HEK293 (cell line): ENCODE measurements at regions not wholly inside any gene's neighbourhood (a gene's known extent, or its start where the extent isn't known, plus 50 kb on each side); places are given as distances from the start of the nearest gene placed in this dataset.

ENCODE experiments used
- CTCF ChIP-seq: fragments of 450-650 bp; formaldehyde crosslinking; IDR thresholded peaks from 2 replicates; pipeline ENCODE4 v1.5.1; 2016; ENCODE audit warnings: missing biosample characterization, missing genetic modification characterization
- KLF9 ChIP-seq: fragments of 450-650 bp; formaldehyde crosslinking; IDR thresholded peaks from 2 replicates; pipeline ENCODE4 v1.5.1; 2016; ENCODE audit warnings: missing biosample characterization, missing genetic modification characterization, low read depth
- MYNN ChIP-seq: fragments of 450-650 bp; formaldehyde crosslinking; IDR thresholded peaks from 2 replicates; pipeline ENCODE4 v1.5.1; 2016; ENCODE audit warnings: missing biosample characterization, missing genetic modification characterization, borderline replicate concordance
- PRDM10 ChIP-seq: fragments of 450-650 bp; formaldehyde crosslinking; IDR thresholded peaks from 2 replicates; pipeline ENCODE4 v1.5.1; 2016; ENCODE audit warnings: missing biosample characterization, missing genetic modification characterization
- REST ChIP-seq: fragments of 450-650 bp; formaldehyde crosslinking; IDR thresholded peaks from 2 replicates; pipeline ENCODE4 v1.5.1; 2016; ENCODE audit warnings: missing biosample characterization, missing genetic modification characterization
- ZNF138 ChIP-seq: fragments of 450-650 bp; formaldehyde crosslinking; IDR thresholded peaks from 2 replicates; pipeline ENCODE4 v1.5.1; 2016; ENCODE audit warnings: missing biosample characterization, missing genetic modification characterization, borderline replicate concordance
- ZNF274 ChIP-seq, 2 experiments: fragments of 200-500 bp in 1 of 2; fragments of 450-650 bp in 1 of 2; sonication (Bioruptor generic) in 1 of 2; formaldehyde crosslinking in 1 of 2; IDR thresholded peaks; 2 replicates each; pipeline versions ENCODE4 v1.5.1 to v1.6.1; 2014 to 2016; ENCODE audit warnings: borderline replicate concordance in 1 of 2, inconsistent platforms in 1 of 2, low read length in 1 of 2, missing biosample characterization in 1 of 2, missing genetic modification characterization in 1 of 2
- ZNF362 ChIP-seq: fragments of 450-650 bp; formaldehyde crosslinking; IDR thresholded peaks from 2 replicates; pipeline ENCODE4 v1.5.1; 2016; ENCODE audit warnings: missing biosample characterization, missing genetic modification characterization
- ZNF670 ChIP-seq: fragments of 450-650 bp; formaldehyde crosslinking; IDR thresholded peaks from 2 replicates; pipeline ENCODE4 v1.5.1; 2016; ENCODE audit warnings: missing biosample characterization, missing genetic modification characterization, low read depth
- ZNF747 ChIP-seq: fragments of 450-650 bp; formaldehyde crosslinking; IDR thresholded peaks from 2 replicates; pipeline ENCODE4 v1.5.1; 2016; ENCODE audit warnings: missing biosample characterization, missing genetic modification characterization

GRCh38 chr2:183542606-183543005 is 418.4 kb downstream of the NUP35 start:
- TF ChIP-seq ZNF670 (tag by site-specific recombination) (no peak), CTCF (tag by site-specific recombination) (no peak), ZNF138 (tag by site-specific recombination) (no peak), PRDM10 (no peak), ZNF747 (tag by site-specific recombination) (no peak), ZNF274 (IDR thresholded peaks at IDR 0.05; ENCODE audit: low read length) (no peak), ZNF274 (tag by site-specific recombination; IDR thresholded peaks at IDR 0.05; ENCODE audit: borderline replicate concordance) (no peak), MYNN (no peak), REST (tag by site-specific recombination) (no peak), ZNF362 (tag by site-specific recombination) (no peak), KLF9 (tag by site-specific recombination) (no peak)
